ENCODE measurements at regions not wholly inside any gene's neighbourhood (a gene's known extent, or its start where the extent isn't known, plus 50 kb on each side); places are given as distances from the start of the nearest gene placed in this dataset.

GRCh38 chr18:30288662-30289414, 753.7 kb downstream of the DSC3 start:
- DNase-seq, result no peak

- peak; percentile 1 for DNase-seq
Observed at GRCh38 chr18:30280861-30281470, 761.6 kb downstream of the DSC3 start.

GRCh38 chr18:30280186-30280585, 762.4 kb downstream of the DSC3 start:
- DNase-seq, result no peak

- no peak for DNase-seq
Observed at GRCh38 chr18:30277676-30278075, 764.9 kb downstream of the DSC3 start.

GRCh38 chr18:30271716-30272115, 770.8 kb downstream of the DSC3 start:
- DNase-seq, result no peak

GRCh38 chr18:30265190-30265589, 777.4 kb downstream of the DSC3 start:
- no peak for DNase-seq

- DNase-seq, result no peak
Observed at GRCh38 chr18:30254331-30254730, 788.2 kb downstream of the DSC3 start.

GRCh38 chr18:30248056-30248455, 794.5 kb downstream of the DSC3 start:
- DNase-seq, result no peak

- DNase-seq, result no peak
Observed at GRCh38 chr18:30245766-30246455, 796.6 kb downstream of the DSC3 start.

GRCh38 chr18:30234755-30235154, 807.8 kb downstream of the DSC3 start:
- DNase-seq, result no peak

GRCh38 chr18:30211112-30211511, 831.4 kb downstream of the DSC3 start:
- no peak for DNase-seq

GRCh38 chr18:30208546-30208945, 834.0 kb downstream of the DSC3 start:
- no peak for DNase-seq

GRCh38 chr18:30192216-30192615, 850.3 kb downstream of the DSC3 start:
- no peak for DNase-seq

- DNase-seq, result no peak
Observed at GRCh38 chr18:30186245-30186644, 856.3 kb downstream of the DSC3 start.

GRCh38 chr18:30177056-30177455, 865.5 kb downstream of the DSC3 start:
- DNase-seq, result no peak

GRCh38 chr18:30175621-30176225, 866.8 kb downstream of the DSC3 start:
- no peak for DNase-seq

GRCh38 chr18:30175061-30175574, 867.4 kb downstream of the DSC3 start:
- DNase-seq, result no peak

GRCh38 chr18:30163573-30163972, 879.0 kb downstream of the DSC3 start:
- no peak for DNase-seq

- DNase-seq, result no peak
Observed at GRCh38 chr18:30160124-30160523, 882.4 kb downstream of the DSC3 start.

- no peak for DNase-seq
Observed at GRCh38 chr18:30150586-30151250, 891.8 kb downstream of the DSC3 start.

- DNase-seq, result no peak
Observed at GRCh38 chr18:30149585-30149984, 893.0 kb downstream of the DSC3 start.

GRCh38 chr18:30142870-30143269, 899.7 kb downstream of the DSC3 start:
- no peak for DNase-seq

- DNase-seq, result no peak
Observed at GRCh38 chr18:30142248-30142647, 900.3 kb downstream of the DSC3 start.

Data from NCI-H2227 treated with DMSO at 0.1 percent for 48 hours (cell line).